Panc1 (cell line): ENCODE measurements at regions not wholly inside any gene's neighbourhood (a gene's known extent, or its start where the extent isn't known, plus 50 kb on each side); places are given as distances from the start of the nearest gene placed in this dataset.

Experiments used
- ATAC-seq: fragments of 200-7000 bp; cut with Tn5 transposase; 2 replicates; pipeline ENCODE4 v1.9.1; 2020; ENCODE audit warnings: mild to moderate bottlenecking, moderate library complexity
- BruUV-seq: library from RNA; stranded (reverse); fragments of 400-500 nt; replicated peaks from 2 replicates; lab custom pipeline; 2021; lab: Mats Ljungman, UMichigan
- CTCF ChIA-PET: fragments of 300-600 bp; sonication (Branson Sonifier 250); formaldehyde crosslinking; loops from one replicate; lab custom pipeline; 2022; ENCODE audit warnings: antibody characterized with exemption; lab: Charles Lee
- POLR2A ChIA-PET: fragments of 300-600 bp; sonication (Branson Sonifier 250); formaldehyde crosslinking; loops from one replicate; lab custom pipeline; 2022; ENCODE audit warnings: antibody characterized with exemption; lab: Charles Lee
- DNase-seq: peaks from one replicate; pipeline ENCODE4 v3.0.0-alpha.2; 2010; ENCODE audit warnings: low read depth, low spot score
- H3K27ac ChIP-seq: 2 replicates; pipeline ENCODE4 v1.5.1; 2011; ENCODE audit warnings: mild to moderate bottlenecking, low read length, inconsistent platforms
- H3K27me3 ChIP-seq: fragments of 200-500 bp; sonication (Bioruptor generic); 2 replicates; pipeline ENCODE4 v1.6.0; 2014; ENCODE audit warnings: low read length, inconsistent platforms; ENCODE audit not compliant: control insufficient read depth, insufficient read depth
- H3K36me3 ChIP-seq: fragments of 200-500 bp; sonication (Bioruptor generic); 2 replicates; pipeline ENCODE4 v1.5.1; 2014; ENCODE audit warnings: inconsistent platforms, mild to moderate bottlenecking, low read length, moderate library complexity; ENCODE audit not compliant: control insufficient read depth, insufficient read depth
- H3K4me1 ChIP-seq: 2 replicates; pipeline ENCODE4 v1.5.1; 2011; ENCODE audit warnings: inconsistent platforms, mild to moderate bottlenecking, low read length, moderate library complexity; ENCODE audit not compliant: control insufficient read depth, insufficient read depth
- H3K4me3 ChIP-seq, 2 experiments: 2 replicates each; pipeline ENCODE4 v1.5.1; 2011 to 2012; ENCODE audit warnings: low read depth in 2 of 2, low read length in 2 of 2, mild to moderate bottlenecking in 2 of 2, inconsistent platforms in 1 of 2, moderate library complexity in 1 of 2
- H3K9me3 ChIP-seq: fragments of 200-500 bp; sonication (Bioruptor generic); 2 replicates; pipeline ENCODE4 v1.5.1; 2014; ENCODE audit warnings: low read depth, mild to moderate bottlenecking, inconsistent platforms, low read length, moderate library complexity; ENCODE audit not compliant: control insufficient read depth, insufficient read depth
- CTCF ChIP-seq: fragments of 450-650 bp; IDR thresholded peaks from 2 replicates; pipeline ENCODE4 v1.5.1; 2017; ENCODE audit warnings: mild to moderate bottlenecking
- POLR2AphosphoS5 ChIP-seq: IDR thresholded peaks from 2 replicates; pipeline ENCODE4 v1.6.1; 2012; ENCODE audit warnings: mild to moderate bottlenecking, low read depth, low read length, moderate library complexity
- REST ChIP-seq, 2 experiments: IDR thresholded peaks; 2 replicates each; pipeline ENCODE4 v1.6.1; 2011 to 2012; ENCODE audit warnings: low read depth in 2 of 2, control low read depth in 1 of 2, low read length in 1 of 2, mild to moderate bottlenecking in 1 of 2, moderate library complexity in 1 of 2; ENCODE audit not compliant: insufficient read depth in 1 of 2
- SIN3A ChIP-seq: IDR thresholded peaks from 2 replicates; pipeline ENCODE4 v1.6.1; 2012; ENCODE audit warnings: low read depth, mild to moderate bottlenecking, low read length, moderate library complexity, borderline replicate concordance; ENCODE audit not compliant: insufficient read depth
- TCF7L2 ChIP-seq: IDR thresholded peaks from 2 replicates; pipeline ENCODE4 v1.6.1; 2011; ENCODE audit warnings: mild to moderate bottlenecking, low read depth, low read length, inconsistent platforms
- in situ Hi-C: cut with HindIII; loops from 2 replicates; pipeline ENCODE4 v1.10.0; 2016; ENCODE audit warnings: low sequenced_read_pairs, low pct_unique_long_range_greater_than_20kb
- intact Hi-C: fragments of 100-400 bp; cut with micrococcal nuclease; formaldehyde crosslinking; loops from one replicate; pipeline ENCODE4 v1.10.0; 2022; ENCODE audit not compliant: unreplicated experiment

GRCh38 chr13:33963895-33964294, 145.9 kb downstream of the RFC3 start:
- no peak for ATAC-seq
- ChIA-PET POLR2A (no interaction called here), CTCF (no interaction called here)
- DNase-seq, result no peak
- no peak overlapping the region for H3K4me3 ChIP-seq
- H3K36me3 ChIP-seq, result no peaks in the 10 kb centered on the region
- no peaks in the 10 kb centered on the region for H3K27me3 ChIP-seq
- no peak overlapping the region for H3K27ac ChIP-seq
- intact Hi-C loops, result no loop called here
- no peak for TF ChIP-seq TCF7L2
- BruUV-seq, result no TSS peak
- in situ Hi-C loops, result no loop called here
- no peaks in the 10 kb centered on the region for H3K4me1 ChIP-seq
- H3K9me3 ChIP-seq, result no peaks in the 10 kb centered on the region

GRCh38 chr13:33968520-33969507, 150.9 kb downstream of the RFC3 start:
- Histone ChIP-seq H3K4me3 (no peak overlapping the region), H3K36me3 (no peaks in the 10 kb centered on the region), H3K4me1 (no peaks in the 10 kb centered on the region), H3K9me3 (no peaks in the 10 kb centered on the region), H3K27me3 (no peaks in the 10 kb centered on the region), H3K27ac (no peak overlapping the region)
- DNase-seq (no peak), ATAC-seq (no peak)
- no peak for TF ChIP-seq POLR2AphosphoS5
- no peak for TF ChIP-seq REST (IDR thresholded peaks at IDR 0.05; ENCODE audit: insufficient read depth in 1 of 2, low read depth in 2 of 2, low read length in 1 of 2)
- TF ChIP-seq SIN3A, result no peak
- TF ChIP-seq TCF7L2, result no peak
- no peak for TF ChIP-seq CTCF
- in situ Hi-C loops (no loop called here), intact Hi-C loops (no loop called here)
- ChIA-PET POLR2A (no interaction called here), CTCF (no interaction called here)
- no TSS peak for BruUV-seq
